NCI-H526 (cell line): ENCODE measurements at regions not wholly inside any gene's neighbourhood (a gene's known extent, or its start where the extent isn't known, plus 50 kb on each side); places are given as distances from the start of the nearest gene placed in this dataset.
A peak's percentile ranks its signal among the peaks of the same experiment; 100 is the strongest.
"Not testable (repeated sequence)": the region's sequence is repeated elsewhere in the genome, so short reads cannot be mapped to it uniquely, and the experiment has no call there.

Source experiments
- DNase-seq, 2 experiments: peaks; one replicate each; lab custom pipeline; 2025; lab: John Stamatoyannopoulos, UW

- DNase-seq: no peak
Measured at GRCh38 chr10:22824984-22825383, 102.9 kb upstream of the ARMC3 start.

GRCh38 chr10:22824520-22824919 is 103.3 kb upstream of the ARMC3 start:
- no peak for DNase-seq

- DNase-seq: no peak
Measured at GRCh38 chr10:22823109-22823508, 104.7 kb upstream of the ARMC3 start.

GRCh38 chr10:22821921-22822320 is 105.9 kb upstream of the ARMC3 start:
- DNase-seq: not testable (repeated sequence)

- DNase-seq: no peak
Measured at GRCh38 chr10:22821501-22821900, 106.4 kb upstream of the ARMC3 start.

- DNase-seq: no peak
Measured at GRCh38 chr10:22816298-22816653, 101.9 kb upstream of the PIP4K2A start.

- DNase-seq: no peak
Measured at GRCh38 chr10:22810643-22811465, 96.5 kb upstream of the PIP4K2A start.

- DNase-seq: no peak
Measured at GRCh38 chr10:22807238-22807637, 92.9 kb upstream of the PIP4K2A start.

GRCh38 chr10:22805304-22805703 is 90.9 kb upstream of the PIP4K2A start:
- DNase-seq: peak; percentile 14 to 17

GRCh38 chr10:22803261-22803885 is 89.0 kb upstream of the PIP4K2A start:
- DNase-seq: no peak

GRCh38 chr10:22801785-22802184 is 87.4 kb upstream of the PIP4K2A start:
- no peak for DNase-seq

GRCh38 chr10:22797796-22798195 is 83.4 kb upstream of the PIP4K2A start:
- DNase-seq: not testable (repeated sequence)

- DNase-seq: no peak
Measured at GRCh38 chr10:22795546-22795945, 81.2 kb upstream of the PIP4K2A start.

GRCh38 chr10:22792161-22792560 is 77.8 kb upstream of the PIP4K2A start:
- no peak for DNase-seq

- DNase-seq: no peak
Measured at GRCh38 chr10:22791665-22792064, 77.3 kb upstream of the PIP4K2A start.

- DNase-seq: no peak
Measured at GRCh38 chr10:22784668-22785067, 70.3 kb upstream of the PIP4K2A start.

GRCh38 chr10:22783807-22784206 is 69.4 kb upstream of the PIP4K2A start:
- DNase-seq: no peak

- DNase-seq: peak in 1 of 2 experiments; percentile 1
Measured at GRCh38 chr10:22780474-22780885, 66.1 kb upstream of the PIP4K2A start.

- no peak for DNase-seq
Measured at GRCh38 chr10:22779331-22780019, 65.1 kb upstream of the PIP4K2A start.

GRCh38 chr10:22774102-22774501 is 59.7 kb upstream of the PIP4K2A start:
- DNase-seq: no peak

GRCh38 chr10:22771631-22772030 is 57.3 kb upstream of the PIP4K2A start:
- not testable (repeated sequence) for DNase-seq

GRCh38 chr10:22770270-22770669 is 55.9 kb upstream of the PIP4K2A start:
- DNase-seq: no peak

- DNase-seq: no peak
Measured at GRCh38 chr10:22767859-22768258, 53.5 kb upstream of the PIP4K2A start.
